DND-41 (cell line): ENCODE measurements at regions not wholly inside any gene's neighbourhood (a gene's known extent, or its start where the extent isn't known, plus 50 kb on each side); places are given as distances from the start of the nearest gene placed in this dataset.
A peak's percentile ranks its signal among the peaks of the same experiment; 100 is the strongest.
"Not testable (repeated sequence)": the region's sequence is repeated elsewhere in the genome, so short reads cannot be mapped to it uniquely, and the experiment has no call there.

Source experiments
- ATAC-seq: fragments of 200-7000 bp; cut with Tn5 transposase; 3 replicates; pipeline ENCODE4 v1.9.1; 2021; ENCODE audit warnings: low read depth; ENCODE audit not compliant: insufficient read depth
- DNase-seq: peaks from one replicate; pipeline ENCODE4 v3.0.0-alpha.2; 2020
- H2AFZ ChIP-seq: 2 replicates; pipeline ENCODE4 v1.6.0; 2012; ENCODE audit warnings: low read depth, low read length
- H3K27ac ChIP-seq: 2 replicates; pipeline ENCODE4 v1.5.1; 2012; ENCODE audit warnings: low read length, inconsistent platforms
- H3K27me3 ChIP-seq: fragments of 200-600 bp; sonication (generic); 2 replicates; pipeline ENCODE4 v1.6.0; 2012; ENCODE audit warnings: low read length, mild to moderate bottlenecking, inconsistent platforms; ENCODE audit not compliant: insufficient read depth, poor library complexity
- H3K36me3 ChIP-seq: 2 replicates; pipeline ENCODE4 v1.5.1; 2012; ENCODE audit warnings: low read length, inconsistent platforms; ENCODE audit not compliant: insufficient read depth
- H3K4me1 ChIP-seq: 2 replicates; pipeline ENCODE4 v1.5.1; 2012; ENCODE audit warnings: mild to moderate bottlenecking, low read length; ENCODE audit not compliant: insufficient read depth
- H3K4me2 ChIP-seq: 2 replicates; pipeline ENCODE4 v1.6.0; 2012; ENCODE audit warnings: mild to moderate bottlenecking, moderate library complexity, low read length, inconsistent platforms; ENCODE audit not compliant: insufficient read depth
- H3K4me3 ChIP-seq, 2 experiments: fragments of 200-600 bp in 1 of 2; shearing (Covaris generic) in 1 of 2; 2 replicates each; pipeline ENCODE4 v1.5.1; 2012 to 2016; ENCODE audit warnings: inconsistent platforms in 2 of 2, low read length in 2 of 2, mild to moderate bottlenecking in 2 of 2, low read depth in 1 of 2, moderate library complexity in 1 of 2
- H3K79me2 ChIP-seq: 2 replicates; pipeline ENCODE4 v1.6.0; 2012; ENCODE audit warnings: low read length, inconsistent platforms; ENCODE audit not compliant: insufficient read depth
- H3K9ac ChIP-seq: 2 replicates; pipeline ENCODE4 v1.6.0; 2012; ENCODE audit warnings: low read depth, mild to moderate bottlenecking, inconsistent platforms, low read length, moderate library complexity
- H3K9me3 ChIP-seq: 2 replicates; pipeline ENCODE4 v1.5.1; 2012; ENCODE audit warnings: low read length, moderate library complexity, mild to moderate bottlenecking, inconsistent platforms; ENCODE audit not compliant: insufficient read depth, severe bottlenecking
- H4K20me1 ChIP-seq: 2 replicates; pipeline ENCODE4 v1.6.0; 2012; ENCODE audit warnings: low read length; ENCODE audit not compliant: insufficient read depth
- EZH2 ChIP-seq: IDR thresholded peaks from 3 replicates; pipeline ENCODE4 v1.6.1; 2012; ENCODE audit warnings: borderline replicate concordance, low read depth, mild to moderate bottlenecking, moderate library complexity, low read length, inconsistent platforms; ENCODE audit not compliant: severe bottlenecking
- TF ChIP-seq, protein P1 (sequence below): IDR thresholded peaks from 2 replicates; pipeline ENCODE4 v1.5.1; 2012; ENCODE audit warnings: borderline replicate concordance, low read length, moderate library complexity, mild to moderate bottlenecking; ENCODE audit not compliant: poor library complexity, severe bottlenecking; ENCODE audit errors: extremely low read depth

- no peak overlapping the region for H3K27ac ChIP-seq
- no peak overlapping the region for H3K4me3 ChIP-seq
- no peak overlapping the region for H2AFZ ChIP-seq
- no peaks in the 10 kb centered on the region for H3K36me3 ChIP-seq
- H3K4me1 ChIP-seq = no peaks in the 10 kb centered on the region
- ATAC-seq (no peak), DNase-seq (no peak)
- no peak for TF ChIP-seq EZH2
- TF ChIP-seq, protein P1, sequence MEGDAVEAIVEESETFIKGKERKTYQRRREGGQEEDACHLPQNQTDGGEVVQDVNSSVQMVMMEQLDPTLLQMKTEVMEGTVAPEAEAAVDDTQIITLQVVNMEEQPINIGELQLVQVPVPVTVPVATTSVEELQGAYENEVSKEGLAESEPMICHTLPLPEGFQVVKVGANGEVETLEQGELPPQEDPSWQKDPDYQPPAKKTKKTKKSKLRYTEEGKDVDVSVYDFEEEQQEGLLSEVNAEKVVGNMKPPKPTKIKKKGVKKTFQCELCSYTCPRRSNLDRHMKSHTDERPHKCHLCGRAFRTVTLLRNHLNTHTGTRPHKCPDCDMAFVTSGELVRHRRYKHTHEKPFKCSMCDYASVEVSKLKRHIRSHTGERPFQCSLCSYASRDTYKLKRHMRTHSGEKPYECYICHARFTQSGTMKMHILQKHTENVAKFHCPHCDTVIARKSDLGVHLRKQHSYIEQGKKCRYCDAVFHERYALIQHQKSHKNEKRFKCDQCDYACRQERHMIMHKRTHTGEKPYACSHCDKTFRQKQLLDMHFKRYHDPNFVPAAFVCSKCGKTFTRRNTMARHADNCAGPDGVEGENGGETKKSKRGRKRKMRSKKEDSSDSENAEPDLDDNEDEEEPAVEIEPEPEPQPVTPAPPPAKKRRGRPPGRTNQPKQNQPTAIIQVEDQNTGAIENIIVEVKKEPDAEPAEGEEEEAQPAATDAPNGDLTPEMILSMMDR = no peak
- H4K20me1 ChIP-seq = no peaks in the 10 kb centered on the region
- no peaks in the 10 kb centered on the region for H3K27me3 ChIP-seq
- no peaks in the 10 kb centered on the region for H3K9me3 ChIP-seq
- no peaks in the 10 kb centered on the region for H3K79me2 ChIP-seq
- H3K4me2 ChIP-seq = no peak overlapping the region
- H3K9ac ChIP-seq = no peak overlapping the region
These were observed 76.6 kb upstream of the PAM start for GRCh38 chr5:102678267-102679058.

GRCh38 chr5:102681403-102681983 lies 73.6 kb upstream of the PAM start:
- ATAC-seq = peak; percentile 97
- peak; percentile 70 for DNase-seq
- Histone ChIP-seq H3K27ac (no peak overlapping the region), H3K9ac (no peak overlapping the region), H3K79me2 (no peaks in the 10 kb centered on the region), H2AFZ (no peak overlapping the region), H4K20me1 (no peaks in the 10 kb centered on the region), H3K27me3 (no peaks in the 10 kb centered on the region), H3K4me1 (no peaks in the 10 kb centered on the region), H3K36me3 (no peaks in the 10 kb centered on the region), H3K9me3 (no peaks in the 10 kb centered on the region), H3K4me2 (no peak overlapping the region), H3K4me3 (no peak overlapping the region)
- TF ChIP-seq, protein P1 = peak; percentile 83
- TF ChIP-seq EZH2 = no peak

DNA sequence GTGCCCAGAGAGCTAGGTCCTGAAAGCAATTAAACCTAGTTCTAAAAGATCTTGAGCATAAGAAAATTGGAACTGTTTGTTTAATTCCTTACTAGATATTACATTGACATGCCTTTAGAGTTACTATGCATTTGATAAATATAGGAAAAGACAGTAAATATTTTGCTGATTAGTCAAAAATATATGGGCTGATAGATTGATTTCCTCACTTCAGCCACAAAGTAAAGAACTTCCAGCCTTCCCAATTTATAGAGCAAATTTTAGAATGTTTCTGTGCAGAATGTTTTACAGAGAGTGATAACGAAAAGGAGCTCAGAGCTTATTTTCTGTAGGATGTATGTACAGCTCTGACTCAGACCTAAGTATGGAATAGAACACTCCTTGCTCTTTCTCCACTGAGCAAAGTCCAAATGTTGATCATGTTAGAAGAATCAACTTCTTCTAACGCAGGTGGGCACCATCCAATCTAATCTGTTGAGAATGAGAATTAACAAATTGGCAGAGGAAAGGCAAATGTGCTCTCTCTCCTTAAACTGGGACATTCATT lies 72.9 kb upstream of the PAM start:
- TF ChIP-seq, protein P1 = no peak
- TF ChIP-seq EZH2 = no peak
- H3K9ac ChIP-seq = no peak overlapping the region
- H3K4me1 ChIP-seq = no peaks in the 10 kb centered on the region
- DNase-seq (no peak), ATAC-seq (no peak)
- H4K20me1 ChIP-seq = no peaks in the 10 kb centered on the region
- H2AFZ ChIP-seq = no peak overlapping the region
- H3K4me3 ChIP-seq = no peak overlapping the region
- H3K36me3 ChIP-seq = no peaks in the 10 kb centered on the region
- no peaks in the 10 kb centered on the region for H3K9me3 ChIP-seq
- H3K79me2 ChIP-seq = no peaks in the 10 kb centered on the region
- no peak overlapping the region for H3K27ac ChIP-seq
- H3K4me2 ChIP-seq = no peak overlapping the region
- no peaks in the 10 kb centered on the region for H3K27me3 ChIP-seq

DNA sequence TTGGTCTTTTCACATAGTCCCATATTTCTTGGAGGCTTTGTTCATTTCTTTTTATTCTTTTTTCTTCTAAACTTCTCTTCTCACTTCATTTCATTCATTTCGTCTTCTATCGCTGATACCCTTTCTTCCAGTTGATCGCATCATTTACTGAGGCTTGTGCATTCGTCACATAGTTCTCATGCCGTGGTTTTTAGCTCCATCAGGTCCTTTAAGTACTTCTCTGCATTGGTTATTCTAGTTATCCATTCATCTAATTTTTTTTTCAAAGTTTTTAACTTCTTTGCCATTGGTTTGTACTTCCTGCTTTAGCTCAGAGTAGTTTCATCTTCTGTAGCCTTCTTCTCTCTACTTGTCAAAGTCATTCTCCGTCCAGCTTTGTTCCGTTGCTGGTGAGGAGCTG lies 67.0 kb upstream of the PAM start:
- not testable (repeated sequence) for H3K79me2 ChIP-seq, H2AFZ ChIP-seq, H3K27ac ChIP-seq, ATAC-seq, H3K9ac ChIP-seq, H3K9me3 ChIP-seq, H4K20me1 ChIP-seq, H3K4me3 ChIP-seq, H3K36me3 ChIP-seq, H3K4me1 ChIP-seq, DNase-seq, H3K4me2 ChIP-seq, H3K27me3 ChIP-seq

GRCh38 chr5:102688581-102689342 lies 66.3 kb upstream of the PAM start:
- not testable (repeated sequence) for H3K4me3 ChIP-seq

More at GRCh38 chr5:102688581-102689342, 66.3 kb upstream of the PAM start:
- DNase-seq, H3K4me2 ChIP-seq, H3K27me3 ChIP-seq, H2AFZ ChIP-seq, H3K9ac ChIP-seq, H3K9me3 ChIP-seq, H3K79me2 ChIP-seq, H3K27ac ChIP-seq, H3K36me3 ChIP-seq, H3K4me1 ChIP-seq, ATAC-seq, H4K20me1 ChIP-seq: not testable (repeated sequence)
